ENCODE measurements at regions not wholly inside any gene's neighbourhood (a gene's known extent, or its start where the extent isn't known, plus 50 kb on each side); places are given as distances from the start of the nearest gene placed in this dataset.
"Not testable (repeated sequence)": the region's sequence is repeated elsewhere in the genome, so short reads cannot be mapped to it uniquely, and the experiment has no call there.

DNA sequence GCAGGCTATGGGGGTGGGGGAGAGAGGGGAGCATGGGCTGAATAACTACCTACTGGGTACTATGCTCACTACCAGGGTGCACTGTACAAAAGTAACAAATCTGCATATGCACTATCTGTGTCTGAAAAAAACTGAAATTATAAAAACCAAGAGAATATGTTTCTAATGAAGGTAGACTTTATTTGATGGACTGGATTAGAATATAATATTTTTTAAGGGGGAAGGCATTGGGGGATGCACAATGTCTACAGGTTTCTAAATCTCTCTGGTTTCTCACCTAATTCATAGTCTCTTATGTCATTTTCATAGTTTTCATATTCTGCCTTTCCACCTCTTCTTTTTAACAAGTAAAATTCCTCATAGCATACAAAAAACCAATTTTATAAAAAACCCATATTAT lies 200.8 kb upstream of the C1QTNF3 start:
- TF ChIP-seq, protein P1, sequence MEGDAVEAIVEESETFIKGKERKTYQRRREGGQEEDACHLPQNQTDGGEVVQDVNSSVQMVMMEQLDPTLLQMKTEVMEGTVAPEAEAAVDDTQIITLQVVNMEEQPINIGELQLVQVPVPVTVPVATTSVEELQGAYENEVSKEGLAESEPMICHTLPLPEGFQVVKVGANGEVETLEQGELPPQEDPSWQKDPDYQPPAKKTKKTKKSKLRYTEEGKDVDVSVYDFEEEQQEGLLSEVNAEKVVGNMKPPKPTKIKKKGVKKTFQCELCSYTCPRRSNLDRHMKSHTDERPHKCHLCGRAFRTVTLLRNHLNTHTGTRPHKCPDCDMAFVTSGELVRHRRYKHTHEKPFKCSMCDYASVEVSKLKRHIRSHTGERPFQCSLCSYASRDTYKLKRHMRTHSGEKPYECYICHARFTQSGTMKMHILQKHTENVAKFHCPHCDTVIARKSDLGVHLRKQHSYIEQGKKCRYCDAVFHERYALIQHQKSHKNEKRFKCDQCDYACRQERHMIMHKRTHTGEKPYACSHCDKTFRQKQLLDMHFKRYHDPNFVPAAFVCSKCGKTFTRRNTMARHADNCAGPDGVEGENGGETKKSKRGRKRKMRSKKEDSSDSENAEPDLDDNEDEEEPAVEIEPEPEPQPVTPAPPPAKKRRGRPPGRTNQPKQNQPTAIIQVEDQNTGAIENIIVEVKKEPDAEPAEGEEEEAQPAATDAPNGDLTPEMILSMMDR (IDR thresholded peaks at IDR 0.05; ENCODE audit: extremely low read depth in 1 of 2, insufficient read depth in 1 of 2, low read depth in 1 of 2, low read length in 2 of 2), result not testable (repeated sequence)
- not testable (repeated sequence) for TF ChIP-seq POLR2AphosphoS5 (IDR thresholded peaks at IDR 0.05; ENCODE audit: insufficient read depth, low read depth, low read length); MYC (IDR thresholded peaks at IDR 0.05; ENCODE audit: low read depth, low read length); POLR2A (IDR thresholded peaks at IDR 0.05; ENCODE audit: low read depth, low read length); JUN (IDR thresholded peaks at IDR 0.05; ENCODE audit: borderline replicate concordance, insufficient read depth, insufficient read length, low read depth); FOS (IDR thresholded peaks at IDR 0.05; ENCODE audit: borderline replicate concordance, insufficient read depth, low read length); EZH2 (IDR thresholded peaks at IDR 0.05; ENCODE audit: borderline replicate concordance, low read depth, low read length, severe bottlenecking); GATA2 (IDR thresholded peaks at IDR 0.05; ENCODE audit: insufficient read depth, insufficient read length, low read depth, low read length)
- TF ChIP-seq, protein P2, sequence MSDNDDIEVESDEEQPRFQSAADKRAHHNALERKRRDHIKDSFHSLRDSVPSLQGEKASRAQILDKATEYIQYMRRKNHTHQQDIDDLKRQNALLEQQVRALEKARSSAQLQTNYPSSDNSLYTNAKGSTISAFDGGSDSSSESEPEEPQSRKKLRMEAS (IDR thresholded peaks at IDR 0.05; ENCODE audit: insufficient read depth, insufficient read length), result not testable (repeated sequence)
